HG02970 (cell line): ENCODE measurements at regions not wholly inside any gene's neighbourhood (a gene's known extent, or its start where the extent isn't known, plus 50 kb on each side); places are given as distances from the start of the nearest gene placed in this dataset.

ENCODE experiments used
- ATAC-seq: cut with Tn5 transposase; IDR thresholded peaks from one replicate; pipeline ENCODE4 v1.9.1; 2021; ENCODE audit warnings: mild to moderate bottlenecking, moderate library complexity, moderate number of reproducible peaks; ENCODE audit not compliant: unreplicated experiment, low FRiP score

- ATAC-seq = no peak
These were observed 100.2 kb upstream of the NAALADL2 start for GRCh38 chr3:174758943-174759342.

- ATAC-seq = no peak
These were observed 91.7 kb upstream of the NAALADL2 start for GRCh38 chr3:174767406-174767805.

- ATAC-seq = no peak
These were observed 91.2 kb upstream of the NAALADL2 start for GRCh38 chr3:174767853-174768382.

- ATAC-seq = no peak
These were observed 90.0 kb upstream of the NAALADL2 start for GRCh38 chr3:174769171-174769570.

GRCh38 chr3:174775603-174776002 lies 83.5 kb upstream of the NAALADL2 start:
- ATAC-seq = no peak

- ATAC-seq = no peak
These were observed 83.0 kb upstream of the NAALADL2 start for GRCh38 chr3:174776123-174776522.

- ATAC-seq = no peak
These were observed 82.5 kb upstream of the NAALADL2 start for GRCh38 chr3:174776636-174777035.

- no peak for ATAC-seq
These were observed 81.3 kb upstream of the NAALADL2 start for GRCh38 chr3:174777813-174778212.

GRCh38 chr3:174783502-174783901 lies 75.6 kb upstream of the NAALADL2 start:
- no peak for ATAC-seq

- ATAC-seq = no peak
These were observed 74.8 kb upstream of the NAALADL2 start for GRCh38 chr3:174784206-174784934.

GRCh38 chr3:174786825-174787224 lies 72.3 kb upstream of the NAALADL2 start:
- no peak for ATAC-seq

GRCh38 chr3:174791161-174791560 lies 68.0 kb upstream of the NAALADL2 start:
- no peak for ATAC-seq

GRCh38 chr3:174792864-174793263 lies 66.3 kb upstream of the NAALADL2 start:
- no peak for ATAC-seq
